GM12865 (cell line): ENCODE measurements at regions not wholly inside any gene's neighbourhood (a gene's known extent, or its start where the extent isn't known, plus 50 kb on each side); places are given as distances from the start of the nearest gene placed in this dataset.

Experiments
- DNase-seq: peaks from one replicate; pipeline ENCODE4 v3.0.0; 2010; ENCODE audit warnings: low read depth
- H3K4me3 ChIP-seq: 2 replicates; pipeline ENCODE4 v1.5.1; 2011; ENCODE audit warnings: mild to moderate bottlenecking, low read depth, low read length, control low read depth
- CTCF ChIP-seq: IDR thresholded peaks from 2 replicates; pipeline ENCODE4 v1.5.1; 2011; ENCODE audit warnings: low read length, control low read depth, low read depth, inconsistent platforms; ENCODE audit not compliant: insufficient read depth; ENCODE audit errors: missing control alignments

GRCh38 chr14:100979079-100979478 lies 75.6 kb upstream of the RTL1 start:
- TF ChIP-seq CTCF = no peak
- no peak overlapping the region for H3K4me3 ChIP-seq
- DNase-seq = no peak

GRCh38 chr14:100979780-100980179 lies 76.3 kb upstream of the RTL1 start:
- TF ChIP-seq CTCF = no peak
- DNase-seq = no peak
- H3K4me3 ChIP-seq = no peak overlapping the region

GRCh38 chr14:100980823-100981222 lies 77.3 kb upstream of the RTL1 start:
- DNase-seq = no peak
- H3K4me3 ChIP-seq = no peak overlapping the region
- TF ChIP-seq CTCF = no peak

GRCh38 chr14:100981809-100982208 lies 78.3 kb upstream of the RTL1 start:
- TF ChIP-seq CTCF = no peak
- DNase-seq = no peak
- H3K4me3 ChIP-seq = no peak overlapping the region

- no peak for DNase-seq
- H3K4me3 ChIP-seq = no peak overlapping the region
- no peak for TF ChIP-seq CTCF
Observed at GRCh38 chr14:100982353-100982752, 78.8 kb upstream of the RTL1 start.

GRCh38 chr14:100982762-100983161 lies 79.2 kb upstream of the RTL1 start:
- DNase-seq = no peak
- no peak overlapping the region for H3K4me3 ChIP-seq
- TF ChIP-seq CTCF = no peak

GRCh38 chr14:100983710-100984109 lies 80.2 kb upstream of the RTL1 start:
- H3K4me3 ChIP-seq = no peak overlapping the region
- TF ChIP-seq CTCF = no peak
- DNase-seq = no peak
